ENCODE measurements at regions not wholly inside any gene's neighbourhood (a gene's known extent, or its start where the extent isn't known, plus 50 kb on each side); places are given as distances from the start of the nearest gene placed in this dataset.

DNA sequence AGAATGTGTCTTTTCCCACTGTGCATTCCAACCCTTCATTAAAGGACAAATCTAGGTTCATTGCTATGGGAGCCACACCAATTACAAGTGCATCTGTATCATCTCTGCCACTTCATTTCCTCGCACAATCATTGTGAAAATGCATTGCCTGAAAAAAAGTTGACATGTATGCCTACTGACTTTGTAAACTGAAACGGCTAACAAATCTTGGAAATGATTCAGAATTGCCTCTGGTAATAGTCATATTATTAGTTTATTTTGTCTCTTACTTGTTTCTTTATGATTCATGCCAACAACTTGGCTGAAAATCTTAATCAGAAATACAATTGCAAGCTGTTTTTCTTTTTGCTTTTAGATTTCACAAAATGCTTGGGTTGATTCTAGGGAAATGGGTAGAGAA lies 497.1 kb downstream of the ZIC1 start:
- no peaks in the 10 kb centered on the region for H3K4me1 ChIP-seq
- DNase-seq (ENCODE audit: extremely low spot score in 2 of 2) = no peak
- H3K27ac ChIP-seq = no peak overlapping the region
- H3K36me3 ChIP-seq = no peaks in the 10 kb centered on the region
- intact Hi-C loops (cut with DNase I) = no loop called here
- no peaks in the 10 kb centered on the region for H3K27me3 ChIP-seq
- TF ChIP-seq POLR2A (IDR thresholded peaks at IDR 0.05) (no peak), POLR2AphosphoS5 (IDR thresholded peaks at IDR 0.05; ENCODE audit: insufficient read depth in 1 of 2, low read depth in 1 of 2) (no peak)
- TF ChIP-seq, protein P1, sequence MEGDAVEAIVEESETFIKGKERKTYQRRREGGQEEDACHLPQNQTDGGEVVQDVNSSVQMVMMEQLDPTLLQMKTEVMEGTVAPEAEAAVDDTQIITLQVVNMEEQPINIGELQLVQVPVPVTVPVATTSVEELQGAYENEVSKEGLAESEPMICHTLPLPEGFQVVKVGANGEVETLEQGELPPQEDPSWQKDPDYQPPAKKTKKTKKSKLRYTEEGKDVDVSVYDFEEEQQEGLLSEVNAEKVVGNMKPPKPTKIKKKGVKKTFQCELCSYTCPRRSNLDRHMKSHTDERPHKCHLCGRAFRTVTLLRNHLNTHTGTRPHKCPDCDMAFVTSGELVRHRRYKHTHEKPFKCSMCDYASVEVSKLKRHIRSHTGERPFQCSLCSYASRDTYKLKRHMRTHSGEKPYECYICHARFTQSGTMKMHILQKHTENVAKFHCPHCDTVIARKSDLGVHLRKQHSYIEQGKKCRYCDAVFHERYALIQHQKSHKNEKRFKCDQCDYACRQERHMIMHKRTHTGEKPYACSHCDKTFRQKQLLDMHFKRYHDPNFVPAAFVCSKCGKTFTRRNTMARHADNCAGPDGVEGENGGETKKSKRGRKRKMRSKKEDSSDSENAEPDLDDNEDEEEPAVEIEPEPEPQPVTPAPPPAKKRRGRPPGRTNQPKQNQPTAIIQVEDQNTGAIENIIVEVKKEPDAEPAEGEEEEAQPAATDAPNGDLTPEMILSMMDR (IDR thresholded peaks at IDR 0.05) = no peak
- no peaks in the 10 kb centered on the region for H3K9me3 ChIP-seq
- no peak overlapping the region for H3K4me3 ChIP-seq

DNA sequence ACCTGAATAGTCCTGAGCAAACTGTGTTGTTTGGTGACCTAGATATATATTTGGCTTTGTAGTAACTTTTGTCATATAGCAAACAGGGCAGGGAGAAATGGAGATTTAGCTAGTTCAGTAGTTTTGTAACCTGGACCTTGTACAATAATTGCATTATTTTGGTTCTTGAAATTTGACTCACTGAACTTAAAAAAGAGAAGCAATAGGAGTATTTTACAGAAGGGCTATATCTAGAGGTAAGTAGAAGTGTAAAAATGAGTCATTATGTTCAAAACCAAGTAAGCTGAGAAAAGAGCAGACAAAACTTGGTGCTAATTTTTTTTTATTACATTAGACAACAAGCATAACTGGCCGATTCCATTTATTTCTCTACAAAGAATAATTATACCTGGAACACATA lies 505.4 kb downstream of the ZIC1 start:
- DNase-seq (ENCODE audit: extremely low spot score in 2 of 2) = no peak
- intact Hi-C loops (cut with DNase I) = no loop called here

DNA sequence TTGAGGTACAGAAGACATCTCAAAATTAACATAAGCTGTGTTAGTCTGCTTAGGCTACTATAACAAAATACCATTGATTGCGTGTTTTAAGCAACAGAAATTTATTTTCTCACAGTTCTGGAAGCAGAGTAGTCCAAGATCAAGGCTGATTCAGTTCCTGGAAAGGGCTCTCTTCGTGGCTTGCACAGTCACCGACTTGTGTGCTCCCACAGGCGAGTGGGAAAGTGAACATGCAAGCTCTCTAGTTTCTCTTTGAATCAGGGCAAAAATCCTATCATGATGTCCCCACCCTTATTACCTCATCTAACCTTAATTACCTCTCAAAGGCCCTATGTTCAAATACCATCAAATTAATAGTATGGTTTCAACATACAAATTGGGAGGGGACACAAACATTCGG lies 505.9 kb downstream of the ZIC1 start:
- TF ChIP-seq, protein P1 (IDR thresholded peaks at IDR 0.05) = no peak
- TF ChIP-seq POLR2A (IDR thresholded peaks at IDR 0.05) (no peak), POLR2AphosphoS5 (IDR thresholded peaks at IDR 0.05; ENCODE audit: insufficient read depth in 1 of 2, low read depth in 1 of 2) (no peak)
- Histone ChIP-seq H3K27ac (no peak overlapping the region), H3K36me3 (no peaks in the 10 kb centered on the region), H3K27me3 (no peaks in the 10 kb centered on the region), H3K4me1 (no peaks in the 10 kb centered on the region), H3K4me3 (no peak overlapping the region), H3K9me3 (no peaks in the 10 kb centered on the region)
- intact Hi-C loops (cut with DNase I) = no loop called here
- DNase-seq (ENCODE audit: extremely low spot score in 2 of 2) = no peak

More for the DNA sequence above, 505.4 kb downstream of the ZIC1 start:
- Histone ChIP-seq H3K4me1 (no peaks in the 10 kb centered on the region), H3K27ac (no peak overlapping the region), H3K9me3 (no peaks in the 10 kb centered on the region), H3K27me3 (no peaks in the 10 kb centered on the region), H3K4me3 (no peak overlapping the region), H3K36me3 (no peaks in the 10 kb centered on the region)
- TF ChIP-seq POLR2A (IDR thresholded peaks at IDR 0.05) (no peak), POLR2AphosphoS5 (IDR thresholded peaks at IDR 0.05; ENCODE audit: insufficient read depth in 1 of 2, low read depth in 1 of 2) (no peak)
- TF ChIP-seq, protein P1 (IDR thresholded peaks at IDR 0.05) = no peak

DNA sequence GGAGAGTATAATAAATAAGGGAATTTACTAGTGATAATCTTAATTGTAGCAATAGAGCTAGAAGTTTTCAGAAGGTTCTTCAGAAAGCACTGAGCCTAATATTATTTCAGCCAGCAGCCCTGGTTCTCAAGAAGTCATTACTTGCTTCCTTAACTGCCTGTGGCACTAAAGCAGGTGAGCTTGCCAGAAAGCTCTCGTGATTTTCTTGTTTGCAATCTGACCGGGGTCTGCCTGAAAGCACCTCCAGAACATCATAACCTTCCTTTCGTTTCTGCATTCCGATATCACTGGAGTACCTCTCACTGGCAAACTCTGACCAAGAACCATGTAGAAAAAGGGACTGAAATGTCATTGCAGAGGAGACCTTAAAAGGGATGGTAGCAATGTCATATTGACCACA lies 510.3 kb downstream of the ZIC1 start:
- Histone ChIP-seq H3K27me3 (no peaks in the 10 kb centered on the region), H3K4me1 (no peaks in the 10 kb centered on the region), H3K4me3 (no peak overlapping the region), H3K27ac (no peak overlapping the region), H3K36me3 (no peaks in the 10 kb centered on the region), H3K9me3 (no peaks in the 10 kb centered on the region)
- no peak for DNase-seq (ENCODE audit: extremely low spot score in 2 of 2)
- no peak for TF ChIP-seq POLR2AphosphoS5 (IDR thresholded peaks at IDR 0.05; ENCODE audit: insufficient read depth in 1 of 2, low read depth in 1 of 2)
- no peak for TF ChIP-seq POLR2A (IDR thresholded peaks at IDR 0.05)
- TF ChIP-seq, protein P1 (IDR thresholded peaks at IDR 0.05) = no peak
- intact Hi-C loops (cut with DNase I) = no loop called here

DNA sequence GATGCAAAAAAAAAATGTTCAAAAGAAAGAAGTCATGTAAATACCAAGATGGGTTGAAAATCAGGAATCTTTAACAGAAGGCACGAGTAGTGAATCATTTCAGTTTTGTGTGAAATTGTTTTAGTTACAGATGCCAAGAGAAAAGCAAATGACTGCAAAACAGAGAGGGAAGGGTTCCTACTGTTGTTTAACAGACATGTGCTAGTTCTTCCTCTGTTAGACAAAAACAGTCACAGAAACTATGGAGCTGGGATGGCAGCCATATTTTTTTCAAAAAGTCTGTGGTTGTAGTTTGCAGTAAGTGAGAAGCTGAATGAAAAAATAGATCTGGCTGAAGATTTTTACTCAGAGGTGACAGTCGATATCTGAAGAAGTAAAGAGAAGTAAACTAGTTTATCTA lies 511.9 kb downstream of the ZIC1 start:
- no peaks in the 10 kb centered on the region for H3K36me3 ChIP-seq
- no peaks in the 10 kb centered on the region for H3K27me3 ChIP-seq
- no peak overlapping the region for H3K4me3 ChIP-seq
- no peaks in the 10 kb centered on the region for H3K4me1 ChIP-seq
- no peaks in the 10 kb centered on the region for H3K9me3 ChIP-seq
- H3K27ac ChIP-seq = no peak overlapping the region
- intact Hi-C loops (cut with DNase I) = no loop called here
- no peak for DNase-seq (ENCODE audit: extremely low spot score in 2 of 2)
- TF ChIP-seq, protein P1 (IDR thresholded peaks at IDR 0.05) = no peak
- TF ChIP-seq POLR2AphosphoS5 (IDR thresholded peaks at IDR 0.05; ENCODE audit: insufficient read depth in 1 of 2, low read depth in 1 of 2) = no peak
- no peak for TF ChIP-seq POLR2A (IDR thresholded peaks at IDR 0.05)
